HG02678 (cell line): ENCODE measurements at regions not wholly inside any gene's neighbourhood (a gene's known extent, or its start where the extent isn't known, plus 50 kb on each side); places are given as distances from the start of the nearest gene placed in this dataset.

ENCODE experiments used
- ATAC-seq: cut with Tn5 transposase; IDR thresholded peaks from one replicate; pipeline ENCODE4 v1.9.1; 2021; ENCODE audit warnings: mild to moderate bottlenecking, moderate library complexity; ENCODE audit not compliant: unreplicated experiment

GRCh38 chr14:24693983-24694382 lies 60.0 kb upstream of the GZMB start:
- no peak for ATAC-seq

- ATAC-seq, result no peak
Measured at GRCh38 chr14:24693353-24693737, 59.4 kb upstream of the GZMB start.

GRCh38 chr14:24692382-24693352 lies 58.7 kb upstream of the GZMB start:
- no peak for ATAC-seq

- peak; percentile 62 for ATAC-seq
Measured at GRCh38 chr14:24690492-24690891, 56.5 kb upstream of the GZMB start.

- no peak for ATAC-seq
Measured at GRCh38 chr14:24688030-24688658, 54.2 kb upstream of the GZMB start.
